ENCODE measurements at regions not wholly inside any gene's neighbourhood (a gene's known extent, or its start where the extent isn't known, plus 50 kb on each side); places are given as distances from the start of the nearest gene placed in this dataset.

- no peaks in the 10 kb centered on the region for H3K36me3 ChIP-seq (ENCODE audit: control insufficient read depth in 1 of 2, insufficient read depth in 2 of 2, low read length in 2 of 2)
- no peak overlapping the region for H3K4me3 ChIP-seq (ENCODE audit: low read depth, low read length)
- no peak overlapping the region for H2AFZ ChIP-seq (ENCODE audit: insufficient read depth, low read length, poor library complexity)
- H3K4me1 ChIP-seq (ENCODE audit: control insufficient read depth in 1 of 2, insufficient read depth in 2 of 2, low read length in 2 of 2), result no peaks in the 10 kb centered on the region
- H2AK5ac ChIP-seq (ENCODE audit: low read length), result no peak overlapping the region
- H3K23ac ChIP-seq (ENCODE audit: low read length), result no peak overlapping the region
- H2BK5ac ChIP-seq (ENCODE audit: low read depth, low read length, poor library complexity), result no peak overlapping the region
- H3K9me3 ChIP-seq (ENCODE audit: insufficient read depth, low read depth, low read length), result peaks cover 15% of the 10 kb centered on the region
- no peak overlapping the region for H2BK12ac ChIP-seq (ENCODE audit: low read length)
- no peak overlapping the region for H3K14ac ChIP-seq (ENCODE audit: low read length)
- no peak overlapping the region for H4K91ac ChIP-seq (ENCODE audit: low read depth, low read length)
- no peak overlapping the region for H3K4ac ChIP-seq (ENCODE audit: low read depth, low read length)
- H3K79me1 ChIP-seq (ENCODE audit: low read length), result no peaks in the 10 kb centered on the region
- H3K4me2 ChIP-seq (ENCODE audit: low read length), result no peak overlapping the region
- no peak overlapping the region for H2BK120ac ChIP-seq (ENCODE audit: insufficient read depth, low read length, poor library complexity)
- H4K8ac ChIP-seq (ENCODE audit: low read depth, low read length), result no peak overlapping the region
- no peaks in the 10 kb centered on the region for H3K79me2 ChIP-seq (ENCODE audit: control insufficient read depth, insufficient read depth, low read length, poor library complexity)
- H3K9ac ChIP-seq (ENCODE audit: low read length), result no peak overlapping the region
- WGBS (ENCODE audit: extremely low coverage, insufficient coverage, insufficient read length), result no CpG with 5 or more reads among the region's 3 CpGs
- H4K12ac ChIP-seq (ENCODE audit: low read depth, low read length), result no peak overlapping the region
- no peaks in the 10 kb centered on the region for H3K27me3 ChIP-seq (ENCODE audit: insufficient read depth, low read length)
- H3K18ac ChIP-seq (ENCODE audit: low read length), result no peak overlapping the region
- H3K27ac ChIP-seq (ENCODE audit: low read depth, low read length), result no peak overlapping the region
- no peak for DNase-seq
Measured at GRCh38 chrX:57984620-57985019, 74.4 kb upstream of the ZXDA start.

DNA sequence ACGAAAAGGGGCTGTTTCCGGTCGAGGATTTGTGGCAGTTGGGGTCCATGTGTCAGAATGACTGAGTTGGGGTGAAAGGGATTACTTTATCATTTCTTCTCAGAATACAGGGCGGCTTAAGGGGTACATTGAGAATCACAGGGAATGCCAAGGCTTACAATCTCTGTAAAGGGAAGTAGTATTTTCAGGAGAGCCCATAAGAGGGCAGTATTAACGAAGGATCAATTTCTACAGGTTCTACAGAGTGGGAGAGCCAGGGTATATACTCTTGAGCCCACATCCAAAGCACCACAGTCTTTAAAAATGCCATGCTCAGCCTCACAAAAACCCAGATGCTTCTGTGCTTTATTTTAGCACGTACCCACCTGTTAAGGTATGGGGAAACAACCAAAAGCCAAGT lies 67.7 kb upstream of the ZXDA start:
- H2AK5ac ChIP-seq (ENCODE audit: low read length), result no peak overlapping the region
- no peak overlapping the region for H2BK5ac ChIP-seq (ENCODE audit: low read depth, low read length, poor library complexity)
- no peak overlapping the region for H3K14ac ChIP-seq (ENCODE audit: low read length)
- H3K4me2 ChIP-seq (ENCODE audit: low read length), result no peak overlapping the region
- H3K9ac ChIP-seq (ENCODE audit: low read length), result no peak overlapping the region
- DNase-seq, result no peak
- WGBS (ENCODE audit: extremely low coverage, insufficient coverage, insufficient read length), result no CpG with 5 or more reads among the region's 6 CpGs
- H3K27ac ChIP-seq (ENCODE audit: low read depth, low read length), result no peak overlapping the region
- H4K91ac ChIP-seq (ENCODE audit: low read depth, low read length), result no peak overlapping the region
- H4K12ac ChIP-seq (ENCODE audit: low read depth, low read length), result no peak overlapping the region
- no peak overlapping the region for H3K23ac ChIP-seq (ENCODE audit: low read length)
- H3K27me3 ChIP-seq (ENCODE audit: insufficient read depth, low read length), result no peaks in the 10 kb centered on the region
- H3K79me1 ChIP-seq (ENCODE audit: low read length), result no peaks in the 10 kb centered on the region
- H3K79me2 ChIP-seq (ENCODE audit: control insufficient read depth, insufficient read depth, low read length, poor library complexity), result no peaks in the 10 kb centered on the region
- H3K4me1 ChIP-seq (ENCODE audit: control insufficient read depth in 1 of 2, insufficient read depth in 2 of 2, low read length in 2 of 2), result no peaks in the 10 kb centered on the region
- no peak overlapping the region for H3K18ac ChIP-seq (ENCODE audit: low read length)
- H4K8ac ChIP-seq (ENCODE audit: low read depth, low read length), result no peak overlapping the region
- H3K4ac ChIP-seq (ENCODE audit: low read depth, low read length), result no peak overlapping the region
- H2BK120ac ChIP-seq (ENCODE audit: insufficient read depth, low read length, poor library complexity), result no peak overlapping the region
- H3K36me3 ChIP-seq (ENCODE audit: control insufficient read depth in 1 of 2, insufficient read depth in 2 of 2, low read length in 2 of 2), result no peaks in the 10 kb centered on the region
- H3K4me3 ChIP-seq (ENCODE audit: low read depth, low read length), result no peak overlapping the region
- H2BK12ac ChIP-seq (ENCODE audit: low read length), result no peak overlapping the region
- no peaks in the 10 kb centered on the region for H3K9me3 ChIP-seq (ENCODE audit: insufficient read depth, low read depth, low read length)
- no peak overlapping the region for H2AFZ ChIP-seq (ENCODE audit: insufficient read depth, low read length, poor library complexity)

- Histone ChIP-seq H3K36me3 (ENCODE audit: control insufficient read depth in 1 of 2, insufficient read depth in 2 of 2, low read length in 2 of 2) (no peaks in the 10 kb centered on the region), H2BK120ac (ENCODE audit: insufficient read depth, low read length, poor library complexity) (no peak overlapping the region), H2BK12ac (ENCODE audit: low read length) (no peak overlapping the region), H3K9me3 (ENCODE audit: insufficient read depth, low read depth, low read length) (no peaks in the 10 kb centered on the region), H3K27ac (ENCODE audit: low read depth, low read length) (no peak overlapping the region), H3K23ac (ENCODE audit: low read length) (no peak overlapping the region), H3K9ac (ENCODE audit: low read length) (no peak overlapping the region), H2AK5ac (ENCODE audit: low read length) (no peak overlapping the region), H3K4me3 (ENCODE audit: low read depth, low read length) (no peak overlapping the region), H3K4ac (ENCODE audit: low read depth, low read length) (no peak overlapping the region), H3K4me2 (ENCODE audit: low read length) (no peak overlapping the region), H3K4me1 (ENCODE audit: control insufficient read depth in 1 of 2, insufficient read depth in 2 of 2, low read length in 2 of 2) (no peaks in the 10 kb centered on the region), H4K91ac (ENCODE audit: low read depth, low read length) (no peak overlapping the region), H3K18ac (ENCODE audit: low read length) (no peak overlapping the region), H4K12ac (ENCODE audit: low read depth, low read length) (no peak overlapping the region), H2BK5ac (ENCODE audit: low read depth, low read length, poor library complexity) (no peak overlapping the region), H3K79me2 (ENCODE audit: control insufficient read depth, insufficient read depth, low read length, poor library complexity) (no peaks in the 10 kb centered on the region), H4K8ac (ENCODE audit: low read depth, low read length) (no peak overlapping the region), H3K14ac (ENCODE audit: low read length) (no peak overlapping the region), H2AFZ (ENCODE audit: insufficient read depth, low read length, poor library complexity) (no peak overlapping the region), H3K27me3 (ENCODE audit: insufficient read depth, low read length) (no peaks in the 10 kb centered on the region), H3K79me1 (ENCODE audit: low read length) (no peaks in the 10 kb centered on the region)
- no peak for DNase-seq
- WGBS (ENCODE audit: extremely low coverage, insufficient coverage, insufficient read length), result no CpG with 5 or more reads among the region's 1 CpG
Measured at GRCh38 chrX:57964975-57965374, 54.7 kb upstream of the ZXDA start.
